Smooth muscle cell of the brain vasculature (primary cell): ENCODE measurements at regions not wholly inside any gene's neighbourhood (a gene's known extent, or its start where the extent isn't known, plus 50 kb on each side); places are given as distances from the start of the nearest gene placed in this dataset.

Experiments used
- DNase-seq: peaks from one replicate; pipeline ENCODE4 v3.0.0-alpha.2; 2012; ENCODE audit warnings: low read depth, low spot score

- DNase-seq: no peak
Measured at GRCh38 chr11:111095327-111095726, 150.2 kb upstream of the POU2AF2 start.

- no peak for DNase-seq
Measured at GRCh38 chr11:111093061-111093460, 152.5 kb upstream of the POU2AF2 start.

- DNase-seq: peak; percentile 31
Measured at GRCh38 chr11:111091321-111091938, 154.1 kb upstream of the POU2AF2 start.

GRCh38 chr11:111089759-111090158 lies 155.8 kb upstream of the POU2AF2 start:
- DNase-seq: no peak

- no peak for DNase-seq
Measured at GRCh38 chr11:111088847-111089355, 156.6 kb upstream of the POU2AF2 start.

- DNase-seq: peak; percentile 55
Measured at GRCh38 chr11:111086058-111086457, 159.5 kb upstream of the POU2AF2 start.

GRCh38 chr11:111082664-111083063 lies 162.9 kb upstream of the POU2AF2 start:
- no peak for DNase-seq

- no peak for DNase-seq
Measured at GRCh38 chr11:111081021-111081511, 164.5 kb upstream of the POU2AF2 start.

- no peak for DNase-seq
Measured at GRCh38 chr11:111077530-111078322, 167.8 kb upstream of the POU2AF2 start.

- peak; percentile 87 for DNase-seq
Measured at GRCh38 chr11:111069066-111069465, 176.5 kb upstream of the POU2AF2 start.

GRCh38 chr11:111067994-111068393 lies 177.5 kb upstream of the POU2AF2 start:
- DNase-seq: no peak

- DNase-seq: no peak
Measured at GRCh38 chr11:111066846-111067245, 178.7 kb upstream of the POU2AF2 start.

GRCh38 chr11:111063726-111064517 lies 181.6 kb upstream of the POU2AF2 start:
- no peak for DNase-seq

GRCh38 chr11:111062420-111062819 lies 183.1 kb upstream of the POU2AF2 start:
- DNase-seq: no peak

- no peak for DNase-seq
Measured at GRCh38 chr11:111059726-111060125, 185.8 kb upstream of the POU2AF2 start.

GRCh38 chr11:111049131-111049530 lies 196.4 kb upstream of the POU2AF2 start:
- DNase-seq: no peak

GRCh38 chr11:111047374-111047773 lies 198.2 kb upstream of the POU2AF2 start:
- DNase-seq: no peak

- no peak for DNase-seq
Measured at GRCh38 chr11:111046291-111046690, 199.2 kb upstream of the POU2AF2 start.

GRCh38 chr11:111045874-111046273 lies 199.7 kb upstream of the POU2AF2 start:
- no peak for DNase-seq

- DNase-seq: no peak
Measured at GRCh38 chr11:111045407-111045803, 200.1 kb upstream of the POU2AF2 start.

- DNase-seq: no peak
Measured at GRCh38 chr11:111044751-111045406, 200.6 kb upstream of the POU2AF2 start.
